Parathyroid adenoma (tissue), 2 donors: ENCODE measurements at regions not wholly inside any gene's neighbourhood (a gene's known extent, or its start where the extent isn't known, plus 50 kb on each side); places are given as distances from the start of the nearest gene placed in this dataset.

Source experiments
- H2AFZ ChIP-seq: fragments of 300-600 bp; sonication (generic); one replicate; pipeline ENCODE4 v1.7.0; 2017; ENCODE audit warnings: antibody characterized with exemption, mild to moderate bottlenecking
- H3K27ac ChIP-seq: fragments of 300-600 bp; sonication (generic); one replicate; pipeline ENCODE4 v1.7.0; 2017
- H3K27me3 ChIP-seq: fragments of 300-600 bp; sonication (generic); one replicate; pipeline ENCODE4 v1.7.0; 2017; ENCODE audit warnings: low read length; ENCODE audit not compliant: control insufficient read depth, insufficient read depth
- H3K36me3 ChIP-seq: fragments of 300-600 bp; sonication (generic); one replicate; pipeline ENCODE4 v1.7.0; 2017; ENCODE audit warnings: low read length; ENCODE audit not compliant: control insufficient read depth, insufficient read depth
- H3K4me1 ChIP-seq: fragments of 300-600 bp; sonication (generic); one replicate; pipeline ENCODE4 v1.7.0; 2017; ENCODE audit warnings: control low read depth
- H3K4me2 ChIP-seq: fragments of 300-600 bp; sonication (generic); one replicate; pipeline ENCODE4 v1.7.0; 2017; ENCODE audit warnings: low read length
- H3K4me3 ChIP-seq: fragments of 300-600 bp; sonication (generic); one replicate; pipeline ENCODE4 v1.7.0; 2017; ENCODE audit warnings: low read depth, low read length
- H3K79me2 ChIP-seq: fragments of 300-600 bp; sonication (generic); one replicate; pipeline ENCODE4 v1.7.0; 2017; ENCODE audit warnings: control low read depth
- H3K9ac ChIP-seq: fragments of 300-600 bp; sonication (generic); one replicate; pipeline ENCODE4 v1.7.0; 2017; ENCODE audit warnings: mild to moderate bottlenecking
- H3K9me3 ChIP-seq: fragments of 300-600 bp; sonication (generic); one replicate; pipeline ENCODE4 v1.7.0; 2017; ENCODE audit warnings: low read length; ENCODE audit not compliant: control insufficient read depth
- TF ChIP-seq, protein P1 (sequence below): fragments of 300-600 bp; sonication (generic); IDR thresholded peaks from one replicate; pipeline ENCODE4 v1.7.0; 2017; ENCODE audit warnings: antibody characterized with exemption, mild to moderate bottlenecking
- donor health status: primary hyperparathyroidism.

GRCh38 chr17:27403480-27404005 is 52.7 kb upstream of the KSR1 start:
- Histone ChIP-seq H2AFZ (no peak overlapping the region), H3K9ac (no peak overlapping the region), H3K27ac (no peak overlapping the region), H3K27me3 (no peaks in the 10 kb centered on the region), H3K9me3 (no peaks in the 10 kb centered on the region), H3K4me3 (no peak overlapping the region), H3K4me1 (no peaks in the 10 kb centered on the region), H3K4me2 (no peak overlapping the region), H3K79me2 (no peaks in the 10 kb centered on the region), H3K36me3 (no peaks in the 10 kb centered on the region)
- TF ChIP-seq, protein P1, sequence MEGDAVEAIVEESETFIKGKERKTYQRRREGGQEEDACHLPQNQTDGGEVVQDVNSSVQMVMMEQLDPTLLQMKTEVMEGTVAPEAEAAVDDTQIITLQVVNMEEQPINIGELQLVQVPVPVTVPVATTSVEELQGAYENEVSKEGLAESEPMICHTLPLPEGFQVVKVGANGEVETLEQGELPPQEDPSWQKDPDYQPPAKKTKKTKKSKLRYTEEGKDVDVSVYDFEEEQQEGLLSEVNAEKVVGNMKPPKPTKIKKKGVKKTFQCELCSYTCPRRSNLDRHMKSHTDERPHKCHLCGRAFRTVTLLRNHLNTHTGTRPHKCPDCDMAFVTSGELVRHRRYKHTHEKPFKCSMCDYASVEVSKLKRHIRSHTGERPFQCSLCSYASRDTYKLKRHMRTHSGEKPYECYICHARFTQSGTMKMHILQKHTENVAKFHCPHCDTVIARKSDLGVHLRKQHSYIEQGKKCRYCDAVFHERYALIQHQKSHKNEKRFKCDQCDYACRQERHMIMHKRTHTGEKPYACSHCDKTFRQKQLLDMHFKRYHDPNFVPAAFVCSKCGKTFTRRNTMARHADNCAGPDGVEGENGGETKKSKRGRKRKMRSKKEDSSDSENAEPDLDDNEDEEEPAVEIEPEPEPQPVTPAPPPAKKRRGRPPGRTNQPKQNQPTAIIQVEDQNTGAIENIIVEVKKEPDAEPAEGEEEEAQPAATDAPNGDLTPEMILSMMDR = no peak

- Histone ChIP-seq H3K27me3 (no peaks in the 10 kb centered on the region), H3K36me3 (no peaks in the 10 kb centered on the region), H2AFZ (no peak overlapping the region), H3K27ac (no peak overlapping the region), H3K9ac (no peak overlapping the region), H3K9me3 (no peaks in the 10 kb centered on the region), H3K4me1 (no peaks in the 10 kb centered on the region), H3K4me2 (no peak overlapping the region), H3K4me3 (no peak overlapping the region), H3K79me2 (no peaks in the 10 kb centered on the region)
- TF ChIP-seq, protein P1 = no peak
Observed at GRCh38 chr17:27404676-27405075, 51.6 kb upstream of the KSR1 start.
